HG02943 (cell line): ENCODE measurements at regions not wholly inside any gene's neighbourhood (a gene's known extent, or its start where the extent isn't known, plus 50 kb on each side); places are given as distances from the start of the nearest gene placed in this dataset.

Experiments used
- ATAC-seq: cut with Tn5 transposase; IDR thresholded peaks from one replicate; pipeline ENCODE4 v1.9.1; 2021; ENCODE audit warnings: mild to moderate bottlenecking, low read depth, moderate library complexity; ENCODE audit not compliant: unreplicated experiment

DNA sequence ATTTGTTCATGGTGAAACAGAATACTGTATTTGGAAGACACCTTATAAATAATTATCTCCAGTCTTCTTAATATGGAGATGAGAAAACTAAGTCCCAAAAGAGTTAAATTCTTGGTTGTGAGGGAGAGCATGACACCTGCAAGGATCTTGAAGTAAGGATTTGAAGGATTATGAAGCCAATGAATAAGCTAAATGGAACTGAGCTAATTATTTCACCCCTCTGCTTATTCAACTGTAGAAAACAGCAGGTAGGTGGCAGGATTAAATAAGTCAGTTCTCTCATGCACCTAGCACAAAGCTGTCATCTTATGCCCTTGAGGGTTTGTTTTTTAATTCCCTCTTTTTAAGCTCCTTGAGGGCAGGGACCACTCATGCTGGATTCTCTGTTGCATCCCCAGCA is 457.3 kb downstream of the ETS1 start:
- ATAC-seq = no peak

DNA sequence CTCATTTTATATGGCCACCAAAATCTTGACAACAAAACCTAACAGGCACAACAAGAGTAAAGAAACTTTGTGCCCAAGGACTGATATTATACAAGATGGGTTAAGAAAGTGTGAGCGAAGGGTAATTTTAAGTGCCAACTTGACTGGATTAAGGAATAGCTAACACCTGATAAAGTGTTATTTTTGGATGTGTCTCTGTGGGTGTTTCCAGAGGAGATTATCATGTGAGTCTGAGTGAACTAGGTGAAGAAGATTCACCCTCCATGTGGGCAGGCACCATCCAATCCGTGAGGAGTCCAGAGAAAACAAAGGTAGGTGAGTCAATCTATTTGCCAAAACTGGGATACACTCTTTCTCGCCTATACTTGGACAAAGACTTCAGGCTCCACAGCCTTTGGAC is 461.6 kb downstream of the ETS1 start:
- no peak for ATAC-seq

DNA sequence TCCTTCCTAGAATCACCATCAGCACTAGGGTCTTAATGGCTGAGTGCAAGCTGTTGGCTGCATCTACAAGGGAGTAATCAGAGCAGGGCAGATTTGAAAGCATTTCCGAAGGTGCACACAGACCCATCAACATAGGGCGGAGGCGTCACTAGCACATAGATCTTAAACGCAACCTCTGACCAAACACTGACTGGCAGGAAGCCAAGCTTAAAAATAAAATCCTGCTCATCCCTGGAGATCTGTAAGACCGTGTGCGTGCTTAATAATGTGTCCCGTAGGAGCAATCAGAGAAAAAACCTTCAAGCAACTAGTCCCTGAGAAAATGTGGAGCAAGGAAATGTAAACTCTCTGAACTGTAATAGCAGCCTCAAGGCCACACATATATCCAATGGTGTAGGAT is 470.5 kb downstream of the ETS1 start:
- no peak for ATAC-seq

DNA sequence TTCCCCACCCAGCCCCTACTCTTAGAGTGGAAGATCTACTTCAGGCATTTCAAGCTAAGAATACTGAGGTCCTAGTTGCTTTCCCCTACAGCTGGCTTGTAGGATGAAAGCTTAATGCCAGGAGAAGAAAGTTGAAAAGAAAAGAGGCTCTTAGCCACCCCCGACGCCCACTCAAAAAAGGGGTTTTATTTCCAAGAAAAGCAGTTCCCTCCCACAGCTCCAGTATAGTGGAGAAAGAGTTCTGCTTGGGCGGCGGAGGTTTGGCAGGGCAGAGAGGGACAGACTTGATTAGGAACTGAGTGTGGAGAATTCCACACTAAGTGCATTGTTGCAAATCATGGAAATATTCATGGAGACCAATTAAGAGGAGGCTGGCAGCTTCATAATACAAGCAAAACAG is 470.9 kb downstream of the ETS1 start:
- ATAC-seq = no peak

DNA sequence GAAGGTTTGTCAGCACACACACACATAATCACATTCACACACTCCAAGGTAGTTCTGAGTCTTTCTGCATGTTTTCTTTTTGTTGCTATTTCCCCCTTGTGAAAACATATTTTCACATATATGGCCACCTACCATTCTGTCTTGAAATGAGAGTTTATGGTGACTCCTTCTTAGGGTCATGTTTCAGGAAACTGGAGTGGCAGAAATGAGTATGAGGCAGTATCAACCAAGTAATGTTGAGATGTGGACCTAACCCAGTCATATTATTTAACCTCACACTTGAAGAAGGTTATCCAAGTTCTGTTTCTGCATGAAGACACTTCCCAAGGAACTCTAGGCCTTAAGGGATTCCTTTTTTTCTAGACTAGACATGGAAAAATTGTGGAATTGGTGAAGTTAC is 481.4 kb downstream of the ETS1 start:
- no peak for ATAC-seq

DNA sequence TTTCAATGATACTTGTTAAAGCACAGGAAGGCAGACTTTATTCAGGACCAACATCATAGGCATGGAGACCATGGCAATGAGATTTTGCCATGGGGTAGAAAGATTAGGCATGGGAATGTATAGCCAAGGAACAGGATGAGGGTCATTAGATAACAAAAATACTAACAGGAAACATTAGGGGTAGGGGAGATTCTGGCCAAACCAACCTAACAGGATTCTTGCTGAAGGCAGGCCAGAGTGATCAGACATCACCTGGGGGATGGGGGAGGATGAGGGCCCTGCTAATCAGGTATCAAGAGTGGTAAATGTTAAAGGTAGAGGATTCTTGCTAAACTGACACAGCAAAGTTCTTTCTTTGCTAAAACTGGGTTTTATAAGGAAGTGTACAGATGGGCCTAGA is 481.8 kb downstream of the ETS1 start:
- no peak for ATAC-seq

DNA sequence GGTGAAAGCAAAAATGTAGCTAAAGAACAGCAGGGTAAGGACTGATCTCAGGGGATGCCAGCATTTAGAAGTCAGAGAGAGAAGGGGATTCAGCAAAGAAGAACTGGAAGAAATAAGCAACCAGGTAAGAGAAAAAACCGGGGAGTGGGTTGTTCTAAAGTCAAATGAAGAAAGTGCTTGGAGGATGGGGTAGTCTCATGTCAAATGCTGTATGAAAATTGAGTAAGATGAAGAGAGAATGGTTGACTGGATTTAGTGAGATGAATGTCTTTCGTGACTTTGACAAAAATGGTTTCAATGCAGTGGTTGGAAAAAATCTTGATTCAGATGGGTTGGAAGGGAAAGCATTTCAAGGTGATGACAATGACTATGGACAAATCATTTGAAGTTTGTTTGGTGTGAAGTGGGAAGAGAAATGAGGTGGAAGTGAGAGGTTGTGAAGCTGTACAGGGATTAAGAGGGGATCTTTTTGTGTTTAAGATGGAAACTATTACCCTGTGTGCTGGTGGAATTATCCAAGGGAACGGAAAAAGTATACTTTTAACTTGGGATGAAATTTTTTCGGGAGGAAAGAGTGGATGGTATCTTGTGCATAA is 484.0 kb downstream of the ETS1 start:
- ATAC-seq = no peak

DNA sequence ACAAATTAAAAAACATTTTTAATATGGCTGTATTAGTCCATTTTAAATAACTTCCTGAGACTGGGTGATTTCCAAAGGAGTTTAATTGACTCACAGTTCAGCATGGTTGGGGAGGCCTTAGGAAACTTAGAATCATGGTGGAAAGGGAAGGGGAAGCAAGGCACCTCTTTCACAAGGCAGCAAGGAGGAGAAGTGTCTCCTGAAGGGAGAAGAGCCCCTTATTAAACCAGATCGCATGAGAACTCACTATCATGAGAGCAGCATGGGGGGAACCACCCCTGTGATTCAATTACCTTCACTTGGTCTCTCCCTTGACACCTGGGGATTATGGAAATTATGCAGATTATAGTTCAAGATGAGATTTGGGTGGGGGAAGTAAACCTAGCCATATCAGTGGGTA is 488.6 kb downstream of the ETS1 start:
- ATAC-seq = no peak

DNA sequence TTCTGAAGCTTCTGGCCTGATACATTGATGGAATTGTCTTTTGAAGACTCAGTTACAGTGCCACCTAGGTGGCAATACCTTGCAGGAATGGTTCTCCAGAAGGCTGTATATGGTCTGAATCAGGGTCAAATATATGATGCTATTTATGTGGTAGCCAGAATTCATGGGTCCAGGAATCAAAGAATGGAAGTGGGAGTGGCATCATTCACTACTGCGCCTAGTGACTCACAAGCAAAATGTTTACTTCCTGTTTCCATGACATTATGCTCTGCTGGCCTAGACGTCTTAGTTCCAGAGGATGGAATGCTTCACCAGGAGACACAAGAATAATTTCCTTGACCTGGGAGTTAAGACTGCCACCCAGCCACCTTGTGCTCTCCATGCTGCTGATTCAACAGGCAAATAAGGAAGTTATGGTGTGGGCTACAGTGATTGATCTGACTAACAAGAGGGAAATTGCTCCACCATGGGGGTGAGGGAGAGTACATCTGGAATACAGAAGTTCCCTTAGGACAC is 491.8 kb downstream of the ETS1 start:
- no peak for ATAC-seq

DNA sequence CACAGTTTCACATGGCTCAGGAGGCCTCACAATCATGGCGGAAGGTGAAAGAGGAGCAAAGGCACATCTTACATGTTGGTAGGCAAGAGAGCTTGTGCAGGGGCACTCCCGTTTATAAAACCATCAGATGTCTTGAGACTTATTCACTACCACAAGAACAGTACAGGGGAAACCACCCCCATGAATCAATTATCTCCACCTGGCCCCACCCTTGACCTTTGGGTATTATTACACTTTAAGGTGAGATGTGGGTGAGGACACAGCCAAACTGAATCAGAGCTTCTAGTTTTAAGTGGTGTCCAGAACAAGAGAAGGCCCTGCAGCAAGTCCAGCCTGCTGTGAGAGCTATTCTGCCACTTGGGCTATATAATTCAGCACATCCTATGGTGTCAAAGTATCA is 493.7 kb downstream of the ETS1 start:
- no peak for ATAC-seq

DNA sequence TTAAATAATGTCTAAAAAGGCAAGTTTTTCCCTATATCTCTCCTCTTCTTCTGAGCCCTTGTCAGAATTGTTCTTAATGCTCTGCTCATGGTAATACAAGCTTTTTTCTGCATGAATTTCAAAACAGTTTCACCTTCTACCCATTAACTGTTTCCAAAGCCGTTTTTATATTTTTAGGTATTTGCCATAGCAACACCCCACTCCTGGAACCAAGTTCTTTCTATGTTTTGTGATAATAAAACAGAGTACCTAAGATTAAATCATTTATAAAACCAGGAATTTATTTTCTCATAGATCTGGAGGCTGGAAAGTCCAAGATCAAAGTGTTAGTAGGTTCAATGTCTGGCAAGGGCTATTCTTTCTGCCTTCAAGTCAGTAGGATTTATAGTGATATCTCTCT is 497.4 kb downstream of the ETS1 start:
- no peak for ATAC-seq

DNA sequence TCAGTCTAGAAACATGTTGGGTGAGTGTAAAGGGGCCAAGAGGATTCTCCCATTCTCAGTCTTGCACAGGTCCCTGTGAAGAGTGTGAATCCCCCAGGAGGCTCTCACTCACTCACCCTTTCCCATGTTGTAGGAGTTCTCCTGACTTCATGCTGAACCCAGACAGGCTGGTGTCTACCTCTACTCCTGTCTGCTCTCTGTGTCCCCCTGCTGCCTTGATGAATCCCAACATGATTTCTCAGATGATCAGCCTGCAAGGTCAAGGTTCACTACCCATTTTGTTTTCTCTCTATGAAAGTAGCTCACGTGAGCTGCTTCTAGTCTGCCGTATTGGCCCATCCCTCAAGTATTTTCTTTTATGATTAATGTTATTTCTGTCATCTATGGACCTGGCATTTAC is 500.6 kb downstream of the ETS1 start:
- no peak for ATAC-seq

DNA sequence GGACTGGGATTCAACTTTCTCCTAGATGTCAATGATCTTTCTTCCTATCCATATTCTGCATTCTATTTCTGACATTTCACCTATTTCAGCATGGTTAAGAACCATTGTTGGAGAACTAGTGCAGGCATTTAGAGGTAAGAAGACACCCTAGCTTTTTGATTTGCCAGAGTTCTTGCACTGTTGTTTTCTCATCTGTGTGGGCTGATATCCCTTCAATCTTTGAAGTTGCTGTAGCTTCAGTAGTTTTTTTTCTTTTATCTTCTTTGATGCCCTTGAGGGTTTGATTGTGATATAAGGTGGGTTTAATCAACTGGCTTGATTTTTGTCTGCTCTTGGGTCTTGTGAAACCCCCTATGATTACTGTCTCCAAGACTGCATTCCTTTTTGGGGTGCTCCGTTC is 502.1 kb downstream of the ETS1 start:
- ATAC-seq = no peak

DNA sequence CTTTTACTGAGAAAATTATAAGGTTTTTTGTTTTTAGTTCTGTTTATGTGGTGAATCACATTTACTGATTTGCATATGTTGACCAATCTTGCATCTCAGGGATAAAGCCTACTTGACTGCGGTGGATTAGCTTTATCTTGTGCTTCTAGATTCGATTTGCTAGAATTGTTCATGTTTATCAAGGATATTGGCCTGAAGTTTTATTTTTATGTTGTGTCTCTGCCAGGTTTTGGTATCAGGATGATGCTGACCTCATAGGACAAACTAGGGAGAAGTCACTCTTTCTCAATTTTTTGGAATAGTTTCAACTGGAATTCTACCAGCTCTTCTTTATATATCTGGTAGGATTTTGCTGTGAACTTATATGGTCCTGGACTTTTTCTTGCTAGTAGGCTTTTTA is 504.8 kb downstream of the ETS1 start:
- ATAC-seq = no peak

DNA sequence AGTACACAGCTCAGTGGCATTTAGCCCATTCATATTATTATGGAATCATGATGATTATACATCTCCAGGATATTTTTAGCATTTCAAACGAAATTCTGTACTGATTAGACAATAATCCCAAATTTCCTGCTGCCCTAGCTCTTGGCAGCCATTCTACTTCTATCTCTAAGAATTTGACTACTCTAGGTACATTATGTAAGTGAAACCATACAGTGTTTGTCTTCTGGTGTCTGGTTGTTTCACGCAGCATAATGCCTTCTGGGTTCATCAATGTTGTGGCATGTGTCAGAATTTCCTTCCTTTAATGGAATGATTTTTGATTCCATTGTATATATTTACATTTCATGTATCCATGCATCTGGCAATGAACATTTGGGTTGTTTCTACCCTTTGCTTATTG is 517.7 kb downstream of the ETS1 start:
- no peak for ATAC-seq

DNA sequence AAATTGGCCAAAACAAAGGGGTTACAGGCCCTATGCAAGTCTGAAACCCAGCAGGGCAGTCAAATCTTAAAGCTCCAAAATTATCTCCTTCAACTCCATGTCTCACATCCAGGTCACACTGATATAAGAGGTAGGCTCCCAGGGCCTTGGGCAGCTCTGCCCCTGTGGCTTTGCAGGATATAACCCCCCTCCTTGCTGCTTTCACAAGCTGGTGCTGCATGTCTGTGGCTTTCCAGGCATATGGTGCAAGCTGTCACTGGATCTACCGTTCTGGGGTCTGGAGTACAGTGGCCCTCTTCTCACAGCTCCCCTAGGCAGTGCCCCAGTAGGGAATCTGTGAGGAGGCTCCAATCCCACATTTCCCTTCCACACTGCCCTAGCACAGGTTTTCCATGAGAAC is 519.6 kb downstream of the ETS1 start:
- ATAC-seq = no peak

DNA sequence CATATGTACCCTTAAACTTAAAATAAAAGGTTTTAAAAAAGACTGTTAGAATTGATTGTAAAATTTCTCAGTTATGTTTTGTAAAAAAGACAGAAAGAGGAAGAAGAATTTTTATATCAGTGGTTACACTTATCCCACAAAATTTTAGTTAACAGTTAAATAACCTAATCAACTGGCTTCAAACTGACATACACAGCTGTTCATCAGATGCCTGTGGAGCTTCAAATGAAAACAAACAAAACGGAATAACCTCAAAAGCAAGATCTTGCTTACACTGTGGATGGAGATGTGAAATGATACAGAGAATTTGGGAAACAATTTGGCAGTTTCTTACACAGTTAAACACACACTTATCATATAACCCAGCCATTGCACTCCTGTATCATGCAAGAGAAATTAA is 521.0 kb downstream of the ETS1 start:
- no peak for ATAC-seq

DNA sequence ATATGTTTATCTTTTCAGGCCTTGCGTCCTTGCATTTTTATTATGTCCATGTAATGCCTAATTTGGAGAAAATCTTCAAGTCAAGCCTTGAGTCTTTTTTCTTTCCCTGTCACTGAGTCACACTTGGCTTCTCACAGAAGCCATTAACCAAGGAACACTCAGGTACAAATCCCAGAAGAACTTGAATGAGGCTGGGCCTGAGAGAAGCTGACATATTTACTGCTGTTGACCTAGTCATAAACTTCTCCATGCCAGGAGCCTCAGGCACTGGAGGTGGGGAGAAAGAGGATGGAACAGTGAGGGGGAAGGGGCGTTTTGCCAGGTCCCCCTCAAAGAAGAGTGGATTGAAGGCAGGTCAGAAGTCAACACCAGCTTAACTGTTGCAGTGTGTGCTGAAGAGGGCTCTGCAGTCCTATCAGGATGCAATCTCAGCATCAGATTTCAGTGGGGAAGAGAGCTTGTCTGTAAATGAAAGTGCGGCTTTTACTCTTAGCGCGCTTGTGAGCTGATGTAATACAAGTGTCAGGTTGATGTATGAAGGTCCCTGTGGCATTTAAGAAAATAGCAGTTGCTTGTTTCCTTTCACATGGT is 526.0 kb downstream of the ETS1 start:
- no peak for ATAC-seq

DNA sequence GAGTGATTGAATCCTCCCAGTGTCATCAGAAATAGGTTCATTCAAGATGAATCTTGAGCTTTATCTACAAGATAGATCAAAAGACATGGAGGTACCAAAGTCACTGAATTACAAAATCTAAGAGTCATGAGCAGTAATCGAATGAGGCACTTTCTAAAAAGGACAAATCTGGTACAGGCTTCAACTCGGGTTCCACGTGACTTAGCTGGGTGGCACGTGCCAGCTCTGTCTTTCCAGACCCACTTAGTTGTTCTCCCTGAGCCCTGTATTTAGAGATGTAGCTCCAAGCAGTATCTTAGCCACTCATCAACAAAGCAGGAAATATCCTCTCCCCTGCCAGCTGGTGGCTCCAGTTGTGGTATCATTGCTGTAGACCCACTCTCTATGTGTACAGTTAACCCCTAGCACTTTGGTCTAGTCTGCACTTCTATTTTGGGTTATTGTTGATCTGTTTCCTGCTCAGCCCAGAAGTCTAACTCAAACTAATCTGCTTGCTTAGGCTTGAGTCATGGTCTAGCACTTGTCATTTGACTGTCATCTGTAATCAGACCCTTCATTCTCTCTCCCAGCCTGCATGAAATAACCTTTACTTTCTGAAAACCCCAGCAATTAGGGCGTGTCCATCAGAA is 528.7 kb downstream of the ETS1 start:
- no peak for ATAC-seq

DNA sequence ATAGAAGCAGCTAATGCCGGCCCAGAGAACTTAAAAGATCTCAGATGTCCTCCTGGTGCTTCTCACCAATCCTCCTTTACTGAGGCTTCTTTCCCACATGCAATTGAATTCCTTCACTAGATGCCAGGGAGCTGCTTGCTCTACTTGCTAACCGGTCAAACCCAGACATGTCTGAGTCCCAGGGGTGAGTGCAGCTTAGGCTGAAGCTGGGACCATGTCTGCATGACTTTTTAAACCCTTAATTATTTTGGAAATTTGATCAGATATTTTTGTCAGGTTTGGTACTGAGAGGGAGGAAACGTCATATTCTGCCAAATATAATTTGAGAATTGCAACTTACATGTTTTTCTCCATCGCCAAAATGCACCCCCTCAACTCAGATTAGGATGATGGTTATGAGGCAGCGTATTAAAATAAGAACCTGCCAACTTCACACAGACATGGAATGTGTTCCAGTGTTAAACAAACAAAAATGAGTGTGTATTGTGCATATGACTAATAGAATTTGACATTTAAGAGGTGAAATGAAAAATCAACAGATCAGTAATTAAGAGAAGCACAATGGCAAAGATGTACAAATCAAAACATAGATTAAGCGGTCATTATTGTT is 529.5 kb downstream of the ETS1 start:
- ATAC-seq = no peak

DNA sequence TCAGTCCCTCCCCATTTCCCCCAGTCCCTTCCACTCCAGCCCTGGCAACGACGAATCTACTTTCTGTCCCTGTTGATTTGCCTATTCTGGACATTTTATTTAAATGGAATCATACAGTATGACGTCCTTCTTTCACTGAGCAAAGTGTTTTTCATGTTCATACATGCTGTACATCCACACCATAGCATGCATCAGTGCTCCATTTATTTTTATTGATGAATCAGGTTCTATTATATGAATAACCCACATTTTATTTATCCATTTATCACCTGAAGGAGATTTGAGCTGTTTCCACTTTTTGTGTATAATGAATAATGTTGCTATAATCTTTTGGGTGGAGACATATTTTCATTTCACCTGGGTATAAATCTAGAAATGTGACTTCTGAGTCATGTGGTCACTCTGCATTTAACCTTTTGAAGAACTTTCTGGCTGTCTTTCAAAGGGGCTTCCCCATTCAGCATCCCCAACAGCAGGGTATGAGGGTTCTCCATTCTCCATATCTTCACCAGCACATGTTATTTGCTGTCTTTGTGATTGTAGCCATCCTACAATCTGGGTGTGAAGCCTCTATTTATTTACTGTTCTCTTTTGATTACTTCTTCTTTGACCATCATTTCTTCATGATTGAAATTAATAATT is 531.7 kb downstream of the ETS1 start:
- ATAC-seq = no peak
